Osteocyte (in vitro differentiated cells): ENCODE measurements at regions not wholly inside any gene's neighbourhood (a gene's known extent, or its start where the extent isn't known, plus 50 kb on each side); places are given as distances from the start of the nearest gene placed in this dataset.
A peak's percentile ranks its signal among the peaks of the same experiment; 100 is the strongest.

Source experiments
- DNase-seq: peaks from one replicate; pipeline ENCODE4 v3.0.0; 2021; ENCODE audit warnings: mixed read lengths; ENCODE audit not compliant: unreplicated experiment; ENCODE audit errors: extremely low spot score
- H3K27ac Mint-ChIP-seq: one replicate; pipeline ENCODE4 v1.8.0; 2021; ENCODE audit warnings: mild to moderate bottlenecking, mixed read lengths; ENCODE audit not compliant: unreplicated experiment
- H3K27me3 Mint-ChIP-seq: one replicate; pipeline ENCODE4 v1.8.0; 2021; ENCODE audit warnings: mixed read lengths; ENCODE audit not compliant: unreplicated experiment
- H3K36me3 Mint-ChIP-seq: one replicate; pipeline ENCODE4 v1.8.0; 2021; ENCODE audit warnings: mixed read lengths; ENCODE audit not compliant: unreplicated experiment
- H3K4me1 Mint-ChIP-seq: one replicate; pipeline ENCODE4 v1.8.0; 2021; ENCODE audit warnings: mixed read lengths; ENCODE audit not compliant: unreplicated experiment
- H3K4me3 Mint-ChIP-seq: one replicate; pipeline ENCODE4 v1.8.0; 2021; ENCODE audit warnings: mild to moderate bottlenecking, moderate library complexity, mixed read lengths; ENCODE audit not compliant: unreplicated experiment
- H3K9me3 Mint-ChIP-seq: one replicate; pipeline ENCODE4 v1.8.0; 2021; ENCODE audit warnings: mixed read lengths; ENCODE audit not compliant: unreplicated experiment
- CTCF ChIP-seq: fragments of 200-600 bp; sonication (generic); IDR thresholded peaks from 2 replicates; pipeline ENCODE4 v1.5.0; 2021; ENCODE audit warnings: antibody characterized with exemption, mild to moderate bottlenecking, moderate library complexity

- Mint-ChIP-seq H3K4me3 (no peak overlapping the region), H3K9me3 (no peaks in the 10 kb centered on the region), H3K27ac (no peak overlapping the region), H3K36me3 (no peaks in the 10 kb centered on the region), H3K4me1 (no peaks in the 10 kb centered on the region), H3K27me3 (peaks cover 43% of the 10 kb centered on the region)
- TF ChIP-seq CTCF: no peak
- DNase-seq: no peak
These were observed 148.9 kb downstream of the MAFB start for GRCh38 chr20:40540166-40540565.

- H3K36me3 Mint-ChIP-seq: no peaks in the 10 kb centered on the region
- H3K4me3 Mint-ChIP-seq: no peak overlapping the region
- peaks cover 4% of the 10 kb centered on the region for H3K9me3 Mint-ChIP-seq
- H3K27me3 Mint-ChIP-seq: peaks cover 37% of the 10 kb centered on the region
- no peak for TF ChIP-seq CTCF
- no peaks in the 10 kb centered on the region for H3K4me1 Mint-ChIP-seq
- DNase-seq: no peak
- H3K27ac Mint-ChIP-seq: no peak overlapping the region
These were observed 150.9 kb downstream of the MAFB start for GRCh38 chr20:40538131-40538530.

DNA sequence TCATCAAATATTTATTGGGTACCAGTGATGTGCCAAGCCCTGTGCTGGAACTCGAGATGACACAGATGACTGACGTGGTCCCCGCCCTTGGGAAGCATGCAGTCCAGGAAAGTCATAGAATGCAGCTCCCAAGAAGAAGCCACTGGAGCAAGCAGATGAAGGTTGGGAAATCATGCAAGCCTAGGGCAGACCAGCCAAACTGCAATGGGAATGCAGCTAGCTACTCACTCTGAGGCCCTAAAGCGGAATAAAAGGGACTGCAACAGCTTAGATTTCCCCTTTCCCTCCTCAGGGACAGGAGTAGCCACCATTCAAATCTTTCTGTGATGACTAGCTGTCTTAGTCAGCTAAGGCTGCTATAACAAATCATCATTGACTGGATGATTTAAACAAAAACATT lies 152.2 kb downstream of the MAFB start:
- Mint-ChIP-seq H3K27me3 (peaks cover 34% of the 10 kb centered on the region), H3K36me3 (no peaks in the 10 kb centered on the region), H3K9me3 (peaks cover 15% of the 10 kb centered on the region), H3K4me1 (no peaks in the 10 kb centered on the region), H3K4me3 (no peak overlapping the region), H3K27ac (no peak overlapping the region)
- no peak for TF ChIP-seq CTCF
- DNase-seq: no peak

- peaks cover 22% of the 10 kb centered on the region for H3K9me3 Mint-ChIP-seq
- H3K4me3 Mint-ChIP-seq: no peak overlapping the region
- no peak overlapping the region for H3K27ac Mint-ChIP-seq
- H3K27me3 Mint-ChIP-seq: peaks cover 30% of the 10 kb centered on the region
- TF ChIP-seq CTCF: no peak
- no peaks in the 10 kb centered on the region for H3K36me3 Mint-ChIP-seq
- DNase-seq: no peak
- no peaks in the 10 kb centered on the region for H3K4me1 Mint-ChIP-seq
These were observed 153.2 kb downstream of the MAFB start for GRCh38 chr20:40535816-40536215.

GRCh38 chr20:40532103-40532502 lies 156.9 kb downstream of the MAFB start:
- no peak for DNase-seq
- H3K9me3 Mint-ChIP-seq: peaks cover 29% of the 10 kb centered on the region
- H3K4me1 Mint-ChIP-seq: no peaks in the 10 kb centered on the region
- H3K4me3 Mint-ChIP-seq: no peak overlapping the region
- H3K27ac Mint-ChIP-seq: no peak overlapping the region
- H3K27me3 Mint-ChIP-seq: peaks cover 20% of the 10 kb centered on the region
- TF ChIP-seq CTCF: peak; percentile 35
- H3K36me3 Mint-ChIP-seq: no peaks in the 10 kb centered on the region
